ENCODE measurements at regions not wholly inside any gene's neighbourhood (a gene's known extent, or its start where the extent isn't known, plus 50 kb on each side); places are given as distances from the start of the nearest gene placed in this dataset.

DNA sequence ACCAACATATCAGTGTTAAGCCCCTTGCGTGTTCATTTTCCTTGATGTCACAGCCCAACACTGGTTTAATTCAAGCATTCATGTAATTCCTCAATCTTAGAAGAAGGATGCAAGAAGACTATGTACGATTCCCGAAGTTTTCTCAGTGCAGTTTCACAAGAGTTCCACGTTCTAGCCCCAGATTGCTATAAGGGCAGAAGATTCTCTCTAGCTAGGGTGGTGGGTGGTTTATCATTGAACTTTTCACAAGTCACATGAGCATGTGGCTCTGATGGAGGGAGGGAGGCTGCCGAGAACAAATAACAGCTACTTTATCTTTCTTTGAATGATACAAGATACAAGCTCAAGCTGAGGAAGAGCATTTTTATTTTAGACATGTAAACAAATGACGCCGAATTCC, 71.9 kb upstream of the NHSL1 start:
- no peak overlapping the region for H3K18ac ChIP-seq (ENCODE audit: extremely low read depth, low read length)
- POLR2A ChIA-PET (ENCODE audit: partially characterized antibody) = interaction anchor here (1.0 to 2.4 kb wide), 4 partner anchors 10 to 122 kb away, joined by 4 to 8 read pairs (median 4); no protein-coding TSS in a partner anchor
- no peak overlapping the region for H2AK5ac ChIP-seq (ENCODE audit: low read depth, low read length)
- H3K14ac ChIP-seq (ENCODE audit: insufficient read length) = no peak overlapping the region
- peak overlapping the region; percentile 84 for H3K23ac ChIP-seq (ENCODE audit: insufficient read length)
- no peak overlapping the region for H2BK20ac ChIP-seq (ENCODE audit: low read length)
- peak; percentile 7 for FAIRE-seq
- H3K27me3 ChIP-seq (replicated peaks in 1 of 4; ENCODE audit: control insufficient read depth in 3 of 4, extremely low read depth in 1 of 4, insufficient read depth in 3 of 4, low read length in 3 of 4) = no peaks in the 10 kb centered on the region
- H3K9me3 ChIP-seq (ENCODE audit: insufficient read depth in 2 of 2, low read depth in 1 of 2, low read length in 1 of 2) = no peaks in the 10 kb centered on the region
- CTCF ChIA-PET (ENCODE audit: partially characterized antibody) = interaction anchor here (0.6 to 2.6 kb wide), 6 partner anchors 10 to 140 kb away, joined by 3 to 15 read pairs (median 3); no protein-coding TSS in a partner anchor
- no peak overlapping the region for H2BK12ac ChIP-seq (ENCODE audit: low read depth, low read length)
- H4K20me1 ChIP-seq (replicated peaks in 1 of 2; ENCODE audit: control insufficient read depth in 1 of 2, insufficient read depth in 2 of 2, low read length in 2 of 2) = peaks cover 0 to 1% of the 10 kb centered on the region in 2 experiments
- peaks cover 0 to 49% of the 10 kb centered on the region in 2 experiments; a peak in 2 of 4 replicates for H3K79me2 ChIP-seq (ENCODE audit: control insufficient read depth in 1 of 2, insufficient read depth in 2 of 2, low read length in 2 of 2)
- no peaks in the 10 kb centered on the region; the same call in 1 of the 2 replicates for H3K79me1 ChIP-seq (ENCODE audit: low read depth, low read length)
- DNase-seq (ENCODE audit: low read depth in 1 of 2, low spot score in 2 of 2) = no peak
- H3K36me3 ChIP-seq (ENCODE audit: control insufficient read depth in 2 of 4, insufficient read depth in 4 of 4, low read length in 3 of 4) = no peaks in the 10 kb centered on the region
- no peak overlapping the region for H2AFZ ChIP-seq (ENCODE audit: low read length)
- no peak overlapping the region for H4K8ac ChIP-seq (ENCODE audit: extremely low read depth, insufficient read depth, low read length)
- H2BK15ac ChIP-seq (ENCODE audit: low read length) = no peak overlapping the region
- H3K56ac ChIP-seq (replicated peaks; ENCODE audit: insufficient read length, low read depth, low read length) = no peak overlapping the region
- H2BK120ac ChIP-seq (replicated peaks; ENCODE audit: low read depth, low read length) = no peak overlapping the region
- 59% methylated on average over 7 of the region's 7 CpGs; no CpG with 5 or more reads in 1 of the 2 experiments for WGBS, 2 experiments (ENCODE audit: extremely low coverage in 1 of 2, insufficient coverage in 1 of 2, insufficient read length in 1 of 2, insufficient replicate concordance in 2 of 2, low coverage in 1 of 2, low lambda C conversion rate in 2 of 2, missing lambda C conversion rate in 1 of 2)
- H3K9ac ChIP-seq (replicated peaks in 1 of 4; ENCODE audit: extremely low read depth in 1 of 4, low read depth in 3 of 4, low read length in 3 of 4) = peak overlapping the region in 1 of 4 experiments; percentile 38; a peak in 1 of 7 replicates
- no peak overlapping the region for H3K4ac ChIP-seq (replicated peaks; ENCODE audit: insufficient read length, low read depth, low read length)
- peak overlapping the region; percentile 86 to 91 for H3K4me2 ChIP-seq (ENCODE audit: insufficient read depth in 1 of 2, low read depth in 2 of 2, low read length in 2 of 2)
- H4K91ac ChIP-seq (replicated peaks; ENCODE audit: insufficient read length, low read length) = no peak overlapping the region
- H3K4me3 ChIP-seq (ENCODE audit: extremely low read depth in 1 of 4, insufficient read depth in 2 of 4, low read depth in 3 of 4, low read length in 4 of 4) = peak overlapping the region; percentile 23 to 66 (median 62); a peak in 7 of 8 replicates
- H3K23me2 ChIP-seq (ENCODE audit: low read depth, low read length) = peaks cover 10% of the 10 kb centered on the region; the same call in 1 of the 2 replicates
- H4K5ac ChIP-seq (ENCODE audit: insufficient read length, low read depth, low read length) = no peak overlapping the region
- H3K27ac ChIP-seq (ENCODE audit: low read depth, low read length) = no peak overlapping the region
- H3K4me1 ChIP-seq (replicated peaks in 1 of 4; ENCODE audit: control insufficient read depth in 3 of 4, insufficient read depth in 4 of 4, low read length in 3 of 4) = peaks cover 0 to 13% (median 6%) of the 10 kb centered on the region in 4 experiments; a peak in 5 of 7 replicates
- H2BK5ac ChIP-seq (ENCODE audit: low read depth, low read length) = no peak overlapping the region
- no peak for TF ChIP-seq TAF1 (IDR thresholded peaks at IDR 0.05; ENCODE audit: low read depth, low read length)
- TF ChIP-seq, protein P1, sequence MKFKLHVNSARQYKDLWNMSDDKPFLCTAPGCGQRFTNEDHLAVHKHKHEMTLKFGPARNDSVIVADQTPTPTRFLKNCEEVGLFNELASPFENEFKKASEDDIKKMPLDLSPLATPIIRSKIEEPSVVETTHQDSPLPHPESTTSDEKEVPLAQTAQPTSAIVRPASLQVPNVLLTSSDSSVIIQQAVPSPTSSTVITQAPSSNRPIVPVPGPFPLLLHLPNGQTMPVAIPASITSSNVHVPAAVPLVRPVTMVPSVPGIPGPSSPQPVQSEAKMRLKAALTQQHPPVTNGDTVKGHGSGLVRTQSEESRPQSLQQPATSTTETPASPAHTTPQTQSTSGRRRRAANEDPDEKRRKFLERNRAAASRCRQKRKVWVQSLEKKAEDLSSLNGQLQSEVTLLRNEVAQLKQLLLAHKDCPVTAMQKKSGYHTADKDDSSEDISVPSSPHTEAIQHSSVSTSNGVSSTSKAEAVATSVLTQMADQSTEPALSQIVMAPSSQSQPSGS (IDR thresholded peaks at IDR 0.05; ENCODE audit: low read length) = no peak
- no peak for TF ChIP-seq SUZ12 (IDR thresholded peaks at IDR 0.05; ENCODE audit: low read length)
- no peak for TF ChIP-seq CEBPB (IDR thresholded peaks at IDR 0.05; ENCODE audit: low read depth, low read length)
- TF ChIP-seq YY1 (IDR thresholded peaks at IDR 0.05; ENCODE audit: low read depth, low read length) = no peak
- TF ChIP-seq FOSL1 (IDR thresholded peaks at IDR 0.05; ENCODE audit: insufficient read depth, low read depth, low read length) = no peak
- TF ChIP-seq TCF12 (IDR thresholded peaks at IDR 0.05; ENCODE audit: low read depth, low read length) = no peak
- no peak for TF ChIP-seq SIX5 (IDR thresholded peaks at IDR 0.05; ENCODE audit: low read depth, low read length)
- TF ChIP-seq SAP30 (IDR thresholded peaks at IDR 0.05; ENCODE audit: insufficient read depth, insufficient replicate concordance, low read length) = no peak
- TF ChIP-seq, protein P2, sequence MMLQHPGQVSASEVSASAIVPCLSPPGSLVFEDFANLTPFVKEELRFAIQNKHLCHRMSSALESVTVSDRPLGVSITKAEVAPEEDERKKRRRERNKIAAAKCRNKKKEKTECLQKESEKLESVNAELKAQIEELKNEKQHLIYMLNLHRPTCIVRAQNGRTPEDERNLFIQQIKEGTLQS (IDR thresholded peaks at IDR 0.05; ENCODE audit: insufficient read depth, low read depth, low read length) = no peak
- TF ChIP-seq SRF (IDR thresholded peaks at IDR 0.05; ENCODE audit: low read depth, low read length) = no peak
